Endothelial cell (in vitro differentiated cells): ENCODE measurements at regions not wholly inside any gene's neighbourhood (a gene's known extent, or its start where the extent isn't known, plus 50 kb on each side); places are given as distances from the start of the nearest gene placed in this dataset.

Experiments
- DNase-seq: peaks from one replicate; pipeline ENCODE4 v3.0.0; 2021; ENCODE audit warnings: low spot score
- H3K27ac Mint-ChIP-seq: one replicate; pipeline ENCODE4 v1.8.0; 2021; ENCODE audit warnings: mixed read lengths, inconsistent platforms; ENCODE audit not compliant: unreplicated experiment
- H3K27me3 Mint-ChIP-seq: one replicate; pipeline ENCODE4 v1.8.0; 2021; ENCODE audit warnings: mild to moderate bottlenecking, moderate library complexity, mixed read lengths, inconsistent platforms; ENCODE audit not compliant: unreplicated experiment
- H3K36me3 Mint-ChIP-seq: one replicate; pipeline ENCODE4 v1.8.0; 2021; ENCODE audit warnings: mild to moderate bottlenecking, low read depth, mixed read lengths, inconsistent platforms; ENCODE audit not compliant: unreplicated experiment
- H3K4me1 Mint-ChIP-seq: one replicate; pipeline ENCODE4 v1.8.0; 2021; ENCODE audit warnings: mild to moderate bottlenecking, mixed read lengths, inconsistent platforms; ENCODE audit not compliant: unreplicated experiment
- H3K4me3 Mint-ChIP-seq: one replicate; pipeline ENCODE4 v1.8.0; 2021; ENCODE audit warnings: mild to moderate bottlenecking, mixed read lengths, inconsistent platforms; ENCODE audit not compliant: unreplicated experiment
- H3K9me3 Mint-ChIP-seq: one replicate; pipeline ENCODE4 v1.8.0; 2021; ENCODE audit warnings: mixed read lengths, inconsistent platforms; ENCODE audit not compliant: unreplicated experiment
- CTCF ChIP-seq: fragments of 200-600 bp; sonication (generic); IDR thresholded peaks from one replicate; pipeline ENCODE4 v1.5.0; 2021; ENCODE audit warnings: antibody characterized with exemption; ENCODE audit not compliant: unreplicated experiment

- Mint-ChIP-seq H3K9me3 (no peaks in the 10 kb centered on the region), H3K4me1 (no peaks in the 10 kb centered on the region), H3K27me3 (peaks cover 1% of the 10 kb centered on the region), H3K27ac (no peak overlapping the region), H3K36me3 (no peaks in the 10 kb centered on the region), H3K4me3 (no peak overlapping the region)
- DNase-seq: no peak
- no peak for TF ChIP-seq CTCF
Observed at GRCh38 chr2:72014831-72015230, 132.8 kb downstream of the CYP26B1 start.

- H3K27me3 Mint-ChIP-seq: peaks cover 1% of the 10 kb centered on the region
- TF ChIP-seq CTCF: no peak
- no peak for DNase-seq
- no peaks in the 10 kb centered on the region for H3K36me3 Mint-ChIP-seq
- H3K9me3 Mint-ChIP-seq: no peaks in the 10 kb centered on the region
- no peak overlapping the region for H3K4me3 Mint-ChIP-seq
- H3K4me1 Mint-ChIP-seq: no peaks in the 10 kb centered on the region
- no peak overlapping the region for H3K27ac Mint-ChIP-seq
Observed at GRCh38 chr2:72013726-72014125, 133.9 kb downstream of the CYP26B1 start.

GRCh38 chr2:72012886-72013574 lies 134.6 kb downstream of the CYP26B1 start:
- no peak for DNase-seq
- TF ChIP-seq CTCF: no peak
- no peak overlapping the region for H3K27ac Mint-ChIP-seq
- H3K36me3 Mint-ChIP-seq: no peaks in the 10 kb centered on the region
- H3K27me3 Mint-ChIP-seq: peaks cover 1% of the 10 kb centered on the region
- H3K9me3 Mint-ChIP-seq: no peaks in the 10 kb centered on the region
- no peak overlapping the region for H3K4me3 Mint-ChIP-seq
- no peaks in the 10 kb centered on the region for H3K4me1 Mint-ChIP-seq

GRCh38 chr2:72011791-72012190 lies 135.9 kb downstream of the CYP26B1 start:
- peaks cover 1% of the 10 kb centered on the region for H3K27me3 Mint-ChIP-seq
- H3K27ac Mint-ChIP-seq: no peak overlapping the region
- no peaks in the 10 kb centered on the region for H3K4me1 Mint-ChIP-seq
- no peaks in the 10 kb centered on the region for H3K9me3 Mint-ChIP-seq
- TF ChIP-seq CTCF: no peak
- no peak for DNase-seq
- no peak overlapping the region for H3K4me3 Mint-ChIP-seq
- no peaks in the 10 kb centered on the region for H3K36me3 Mint-ChIP-seq

- no peak for DNase-seq
- Mint-ChIP-seq H3K4me3 (no peak overlapping the region), H3K9me3 (no peaks in the 10 kb centered on the region), H3K27me3 (peaks cover 4% of the 10 kb centered on the region), H3K4me1 (no peaks in the 10 kb centered on the region), H3K36me3 (no peaks in the 10 kb centered on the region), H3K27ac (no peak overlapping the region)
- no peak for TF ChIP-seq CTCF
Observed at GRCh38 chr2:72011370-72011689, 136.3 kb downstream of the CYP26B1 start.
